Testis (tissue), 2 donors: ENCODE measurements at regions not wholly inside any gene's neighbourhood (a gene's known extent, or its start where the extent isn't known, plus 50 kb on each side); places are given as distances from the start of the nearest gene placed in this dataset.

Experiments
- DNase-seq: peaks from one replicate; pipeline ENCODE4 v3.0.0-alpha.2; 2019
- H3K27ac ChIP-seq, 2 donors: fragments of 200-600 bp; sonication (generic); one replicate each; pipeline ENCODE4 v1.5.1; 2019
- H3K27me3 ChIP-seq: fragments of 200-600 bp; sonication (generic); one replicate; pipeline ENCODE4 v1.5.1; 2019
- H3K36me3 ChIP-seq: fragments of 200-600 bp; sonication (generic); one replicate; pipeline ENCODE4 v1.5.1; 2017; ENCODE audit warnings: low read depth; ENCODE audit errors: missing control alignments
- H3K4me1 ChIP-seq: fragments of 200-600 bp; sonication (generic); one replicate; pipeline ENCODE4 v1.5.1; 2019
- H3K4me3 ChIP-seq, 2 donors: fragments of 200-600 bp; sonication (generic); one replicate each; pipeline ENCODE4 v1.5.1; 2017 to 2019
- H3K9me3 ChIP-seq: fragments of 200-600 bp; sonication (generic); one replicate; pipeline ENCODE4 v1.5.1; 2017
- CTCF ChIP-seq, 3 experiments: fragments of 450-650 bp in 2 of 3; fragments of 200-600 bp in 1 of 3; sonication (generic) in 1 of 3; IDR thresholded peaks; one replicate each; pipeline ENCODE4 v1.5.1; 2016 to 2019; ENCODE audit warnings: antibody characterized with exemption in 3 of 3, mild to moderate bottlenecking in 2 of 3, moderate library complexity in 1 of 3
- POLR2A ChIP-seq: fragments of 450-650 bp; IDR thresholded peaks from one replicate; pipeline ENCODE4 v1.6.1; 2017; ENCODE audit warnings: antibody characterized with exemption, mild to moderate bottlenecking, moderate library complexity
- WGBS, 2 donors: methylation state at CpG; one replicate each; pipeline ENCODE4 v1.1.5; 2018; 5-methylcytosine and 5-hydroxymethylcytosine counted together
- intact Hi-C: fragments of 100-400 bp; cut with DNase I; formaldehyde crosslinking; loops from one replicate; pipeline ENCODE4 v1.15.1; 2023; ENCODE audit warnings: low total_unique reads

GRCh38 chr16:73847090-73847489, 449.5 kb upstream of the PSMD7 start:
- no peak overlapping the region for H3K27ac ChIP-seq
- no peak for TF ChIP-seq CTCF (IDR thresholded peaks at IDR 0.05)
- TF ChIP-seq POLR2A = no peak
- intact Hi-C loops = no loop called here
- no peaks in the 10 kb centered on the region for H3K27me3 ChIP-seq
- no peak for DNase-seq
- H3K36me3 ChIP-seq = no peaks in the 10 kb centered on the region
- H3K9me3 ChIP-seq = no peaks in the 10 kb centered on the region
- WGBS, 2 donors = 80 to 93% methylated on average over 3 of the region's 3 CpGs
- H3K4me3 ChIP-seq = no peak overlapping the region
- H3K4me1 ChIP-seq = no peaks in the 10 kb centered on the region

- intact Hi-C loops = no loop called here
- Histone ChIP-seq H3K4me3 (no peak overlapping the region), H3K9me3 (no peaks in the 10 kb centered on the region), H3K36me3 (no peaks in the 10 kb centered on the region), H3K27me3 (no peaks in the 10 kb centered on the region), H3K4me1 (no peaks in the 10 kb centered on the region), H3K27ac (no peak overlapping the region)
- DNase-seq = no peak
- TF ChIP-seq CTCF (IDR thresholded peaks at IDR 0.05) = no peak
- no peak for TF ChIP-seq POLR2A
- 58 to 64% methylated on average over 7 of the region's 7 CpGs for WGBS, 2 donors
Measured at GRCh38 chr16:73846356-73846755, 450.3 kb upstream of the PSMD7 start.

- Histone ChIP-seq H3K4me1 (no peaks in the 10 kb centered on the region), H3K27me3 (no peaks in the 10 kb centered on the region), H3K4me3 (no peak overlapping the region), H3K9me3 (no peaks in the 10 kb centered on the region), H3K27ac (no peak overlapping the region), H3K36me3 (no peaks in the 10 kb centered on the region)
- 87 to 90% methylated on average over 3 of the region's 3 CpGs for WGBS, 2 donors
- no peak for DNase-seq
- intact Hi-C loops = no loop called here
- TF ChIP-seq POLR2A (no peak), CTCF (IDR thresholded peaks at IDR 0.05) (no peak)
Measured at GRCh38 chr16:73846007-73846330, 450.6 kb upstream of the PSMD7 start.

- Histone ChIP-seq H3K9me3 (no peaks in the 10 kb centered on the region), H3K27me3 (no peaks in the 10 kb centered on the region), H3K27ac (no peak overlapping the region), H3K4me3 (no peak overlapping the region), H3K36me3 (no peaks in the 10 kb centered on the region), H3K4me1 (no peaks in the 10 kb centered on the region)
- intact Hi-C loops = no loop called here
- 67 to 74% methylated on average over 7 of the region's 7 CpGs for WGBS, 2 donors
- TF ChIP-seq POLR2A (no peak), CTCF (IDR thresholded peaks at IDR 0.05) (no peak)
- no peak for DNase-seq
Measured at GRCh38 chr16:73845238-73846006, 451.2 kb upstream of the PSMD7 start.

- TF ChIP-seq POLR2A = no peak
- no peak for TF ChIP-seq CTCF (IDR thresholded peaks at IDR 0.05)
- Histone ChIP-seq H3K4me3 (no peak overlapping the region), H3K9me3 (no peaks in the 10 kb centered on the region), H3K27ac (no peak overlapping the region), H3K4me1 (no peaks in the 10 kb centered on the region), H3K36me3 (no peaks in the 10 kb centered on the region), H3K27me3 (no peaks in the 10 kb centered on the region)
- no peak for DNase-seq
- intact Hi-C loops = no loop called here
- 81 to 82% methylated on average over 4 of the region's 4 CpGs for WGBS, 2 donors
Measured at GRCh38 chr16:73840728-73841127, 455.9 kb upstream of the PSMD7 start.
